ENCODE measurements at regions not wholly inside any gene's neighbourhood (a gene's known extent, or its start where the extent isn't known, plus 50 kb on each side); places are given as distances from the start of the nearest gene placed in this dataset.

GRCh38 chr15:62573876-62574275 lies 408.8 kb upstream of the C2CD4B start:
- no peak for DNase-seq (ENCODE audit: low read depth in 1 of 2, low spot score in 1 of 2)
- H3K27ac ChIP-seq (replicated peaks): no peak overlapping the region
- no peak overlapping the region for H3K4me3 ChIP-seq (replicated peaks; ENCODE audit: insufficient read depth, low read length)
- TF ChIP-seq POLR2AphosphoS5 (IDR thresholded peaks at IDR 0.05; ENCODE audit: low read depth): no peak
- no peak for TF ChIP-seq CTCF (IDR thresholded peaks at IDR 0.05; ENCODE audit: insufficient read depth, low read length)
- no peak for TF ChIP-seq REST (IDR thresholded peaks at IDR 0.05; ENCODE audit: insufficient replicate concordance, low read depth)
- no peak for TF ChIP-seq GABPA (IDR thresholded peaks at IDR 0.05; ENCODE audit: low read depth)
- TF ChIP-seq SPI1 (IDR thresholded peaks at IDR 0.05; ENCODE audit: borderline replicate concordance, low read depth): no peak
- H3K27me3 ChIP-seq (ENCODE audit: insufficient read depth, poor library complexity, severe bottlenecking): no peaks in the 10 kb centered on the region

GRCh38 chr15:62578546-62578945 lies 413.5 kb upstream of the C2CD4B start:
- no peak for DNase-seq (ENCODE audit: low read depth in 1 of 2, low spot score in 1 of 2)
- no peaks in the 10 kb centered on the region for H3K27me3 ChIP-seq (ENCODE audit: insufficient read depth, poor library complexity, severe bottlenecking)
- TF ChIP-seq POLR2AphosphoS5 (IDR thresholded peaks at IDR 0.05; ENCODE audit: low read depth): no peak
- TF ChIP-seq CTCF (IDR thresholded peaks at IDR 0.05; ENCODE audit: insufficient read depth, low read length): no peak
- no peak for TF ChIP-seq REST (IDR thresholded peaks at IDR 0.05; ENCODE audit: insufficient replicate concordance, low read depth)
- TF ChIP-seq SPI1 (IDR thresholded peaks at IDR 0.05; ENCODE audit: borderline replicate concordance, low read depth): no peak
- TF ChIP-seq GABPA (IDR thresholded peaks at IDR 0.05; ENCODE audit: low read depth): no peak
- H3K27ac ChIP-seq (replicated peaks): no peak overlapping the region
- no peak overlapping the region for H3K4me3 ChIP-seq (replicated peaks; ENCODE audit: insufficient read depth, low read length)

- TF ChIP-seq CTCF (IDR thresholded peaks at IDR 0.05; ENCODE audit: insufficient read depth, low read length) (no peak), GABPA (IDR thresholded peaks at IDR 0.05; ENCODE audit: low read depth) (no peak)
- Histone ChIP-seq H3K4me3 (replicated peaks; ENCODE audit: insufficient read depth, low read length) (no peak overlapping the region), H3K27me3 (ENCODE audit: insufficient read depth, poor library complexity, severe bottlenecking) (no peaks in the 10 kb centered on the region), H3K27ac (replicated peaks) (no peak overlapping the region)
- DNase-seq (ENCODE audit: low read depth in 1 of 2, low spot score in 1 of 2): no peak
Measured at GRCh38 chr15:62578960-62579359, 413.9 kb upstream of the C2CD4B start.

- Histone ChIP-seq H3K4me3 (replicated peaks; ENCODE audit: insufficient read depth, low read length) (no peak overlapping the region), H3K27ac (replicated peaks) (no peak overlapping the region), H3K27me3 (ENCODE audit: insufficient read depth, poor library complexity, severe bottlenecking) (no peaks in the 10 kb centered on the region)
- TF ChIP-seq REST (IDR thresholded peaks at IDR 0.05; ENCODE audit: insufficient replicate concordance, low read depth) (no peak), CTCF (IDR thresholded peaks at IDR 0.05; ENCODE audit: insufficient read depth, low read length) (no peak), SPI1 (IDR thresholded peaks at IDR 0.05; ENCODE audit: borderline replicate concordance, low read depth) (no peak), POLR2AphosphoS5 (IDR thresholded peaks at IDR 0.05; ENCODE audit: low read depth) (no peak), GABPA (IDR thresholded peaks at IDR 0.05; ENCODE audit: low read depth) (no peak)
- DNase-seq (ENCODE audit: low read depth in 1 of 2, low spot score in 1 of 2): no peak
Measured at GRCh38 chr15:62579842-62580241, 414.8 kb upstream of the C2CD4B start.
